AG10803 (cell line): ENCODE measurements at regions not wholly inside any gene's neighbourhood (a gene's known extent, or its start where the extent isn't known, plus 50 kb on each side); places are given as distances from the start of the nearest gene placed in this dataset.
A peak's percentile ranks its signal among the peaks of the same experiment; 100 is the strongest.

Experiments used
- DNase-seq: peaks from one replicate; pipeline ENCODE4 v3.0.0; 2010; ENCODE audit warnings: low read depth
- H3K4me3 ChIP-seq: 2 replicates; pipeline ENCODE4 v1.5.1; 2011; ENCODE audit warnings: mild to moderate bottlenecking, low read length, control low read depth
- CTCF ChIP-seq: conservative IDR thresholded peaks from 2 replicates; pipeline ENCODE4 v1.5.1; 2011; ENCODE audit warnings: mild to moderate bottlenecking, low read length, control low read depth, inconsistent platforms

- no peak overlapping the region for H3K4me3 ChIP-seq
- no peak for TF ChIP-seq CTCF
- DNase-seq, result no peak
These were observed 73.9 kb downstream of the SNRPE start for GRCh38 chr1:203935321-203935720.

GRCh38 chr1:203937678-203938330, 76.4 kb downstream of the SNRPE start:
- DNase-seq, result no peak
- TF ChIP-seq CTCF, result no peak
- H3K4me3 ChIP-seq, result no peak overlapping the region

- TF ChIP-seq CTCF, result no peak
- H3K4me3 ChIP-seq, result no peak overlapping the region
- DNase-seq, result no peak
These were observed 83.4 kb downstream of the SNRPE start for GRCh38 chr1:203944651-203945404.

- no peak for TF ChIP-seq CTCF
- DNase-seq, result no peak
- no peak overlapping the region for H3K4me3 ChIP-seq
These were observed 92.9 kb downstream of the SNRPE start for GRCh38 chr1:203954293-203954692.

GRCh38 chr1:203954788-203955552, 93.6 kb downstream of the SNRPE start:
- no peak for TF ChIP-seq CTCF
- no peak for DNase-seq

GRCh38 chr1:203968761-203969160, 104.2 kb upstream of the SOX13 start:
- peak; percentile 5 for DNase-seq
- no peak for TF ChIP-seq CTCF
- no peak overlapping the region for H3K4me3 ChIP-seq

More at GRCh38 chr1:203954788-203955552, 93.6 kb downstream of the SNRPE start:
- H3K4me3 ChIP-seq, result no peak overlapping the region

GRCh38 chr1:203969846-203970245, 103.1 kb upstream of the SOX13 start:
- DNase-seq, result no peak
- TF ChIP-seq CTCF, result no peak
- no peak overlapping the region for H3K4me3 ChIP-seq
